HG03342 (cell line): ENCODE measurements at regions not wholly inside any gene's neighbourhood (a gene's known extent, or its start where the extent isn't known, plus 50 kb on each side); places are given as distances from the start of the nearest gene placed in this dataset.
A peak's percentile ranks its signal among the peaks of the same experiment; 100 is the strongest.
"Not testable (repeated sequence)": the region's sequence is repeated elsewhere in the genome, so short reads cannot be mapped to it uniquely, and the experiment has no call there.

Experiments
- ATAC-seq: cut with Tn5 transposase; IDR thresholded peaks from one replicate; pipeline ENCODE4 v1.9.1; 2021; ENCODE audit warnings: mild to moderate bottlenecking, moderate library complexity; ENCODE audit not compliant: unreplicated experiment

DNA sequence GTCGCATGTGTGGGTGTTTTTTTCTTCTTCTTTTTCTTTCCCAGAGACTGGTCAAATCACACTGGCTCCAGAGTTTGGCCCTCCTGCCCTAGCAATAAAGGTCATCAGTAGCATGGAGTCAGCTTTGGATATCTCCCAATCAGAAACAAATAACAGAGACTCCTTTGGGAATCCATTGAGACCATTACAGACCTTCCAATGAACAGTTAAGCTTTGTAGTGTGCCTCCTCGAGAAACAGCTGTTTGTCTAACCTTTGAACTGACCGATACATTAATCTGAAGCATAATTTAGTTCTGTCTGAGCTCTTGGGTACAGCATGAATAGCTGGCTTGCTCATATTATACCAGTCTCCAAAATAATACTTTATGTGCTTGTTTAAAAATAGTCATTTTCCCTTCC, 1103.2 kb downstream of the GATA3 start:
- no peak for ATAC-seq

DNA sequence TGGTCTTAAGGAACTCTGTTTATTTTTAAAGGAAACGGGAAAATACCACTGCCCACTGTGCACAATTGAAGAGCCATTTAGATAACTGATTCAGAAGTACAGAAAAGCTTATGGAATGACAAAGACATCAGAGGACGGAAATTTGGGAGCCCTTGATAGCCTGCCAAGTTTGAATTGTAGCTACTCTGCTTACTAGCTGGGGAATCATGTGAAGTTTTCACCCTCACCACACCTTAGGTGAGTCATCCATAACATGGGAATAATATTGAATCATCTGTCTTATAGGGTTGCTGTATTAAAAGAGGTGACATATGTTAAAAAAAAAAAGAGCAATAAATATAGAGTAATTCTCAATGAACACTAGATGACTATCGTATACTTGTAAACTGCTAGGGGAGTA, 1104.2 kb downstream of the GATA3 start:
- no peak for ATAC-seq

DNA sequence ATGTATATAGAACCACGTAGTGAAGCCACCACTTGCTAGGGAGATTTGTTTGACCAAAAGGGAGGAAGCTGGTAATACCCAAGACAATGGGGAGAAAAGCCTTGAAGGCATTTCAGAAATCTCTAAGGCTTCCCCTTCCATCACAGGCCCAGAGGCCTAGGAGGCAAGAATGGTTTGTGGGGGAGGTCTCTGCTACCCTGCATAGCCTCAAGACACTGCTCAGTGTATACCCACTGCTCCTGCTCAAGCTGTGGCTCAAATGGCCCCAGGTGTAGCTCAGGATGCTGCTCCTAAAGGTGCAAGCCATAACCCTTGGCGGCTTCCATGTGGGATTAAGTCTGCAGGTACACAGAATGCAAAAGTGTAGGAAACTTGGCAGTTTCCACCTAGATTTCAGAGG, 1105.8 kb downstream of the GATA3 start:
- ATAC-seq, result no peak

DNA sequence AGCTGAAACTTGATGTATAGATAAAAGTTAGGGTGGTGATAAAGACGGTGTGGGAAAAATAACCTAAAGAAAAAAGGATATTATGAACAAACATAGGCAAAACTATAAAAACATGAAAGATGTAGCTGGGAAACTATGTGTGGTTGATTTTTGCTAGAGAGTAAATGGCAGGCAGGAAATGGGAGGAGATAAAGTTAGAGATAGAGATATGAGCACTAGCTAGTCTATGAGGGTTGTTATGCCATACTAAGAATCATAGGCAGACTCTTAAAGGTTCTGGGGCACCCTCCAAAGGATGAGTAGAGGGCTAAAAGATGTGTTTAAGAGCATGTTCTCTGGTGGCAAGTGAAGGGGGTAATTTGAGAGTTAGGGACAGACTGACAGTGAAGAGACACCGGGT, 1109.2 kb downstream of the GATA3 start:
- ATAC-seq, result no peak

DNA sequence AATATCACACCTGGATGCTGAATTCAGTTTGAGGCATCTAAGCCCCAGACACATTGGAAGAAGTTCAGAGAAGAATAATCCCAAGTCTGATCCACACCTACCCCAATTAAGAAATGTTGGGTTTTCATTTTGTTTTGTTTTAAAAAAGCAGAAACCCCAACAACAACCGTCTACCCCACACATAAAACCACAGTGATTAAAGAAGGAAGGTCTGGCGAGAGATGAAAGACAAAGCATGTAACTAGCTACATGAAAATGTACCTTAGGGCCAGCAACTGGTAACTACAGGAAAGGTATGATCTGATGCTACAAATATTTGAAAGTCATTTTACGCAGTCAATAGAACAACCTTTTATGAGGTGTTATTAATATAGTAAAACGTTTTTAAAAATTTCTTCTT, 1112.3 kb downstream of the GATA3 start:
- no peak for ATAC-seq

DNA sequence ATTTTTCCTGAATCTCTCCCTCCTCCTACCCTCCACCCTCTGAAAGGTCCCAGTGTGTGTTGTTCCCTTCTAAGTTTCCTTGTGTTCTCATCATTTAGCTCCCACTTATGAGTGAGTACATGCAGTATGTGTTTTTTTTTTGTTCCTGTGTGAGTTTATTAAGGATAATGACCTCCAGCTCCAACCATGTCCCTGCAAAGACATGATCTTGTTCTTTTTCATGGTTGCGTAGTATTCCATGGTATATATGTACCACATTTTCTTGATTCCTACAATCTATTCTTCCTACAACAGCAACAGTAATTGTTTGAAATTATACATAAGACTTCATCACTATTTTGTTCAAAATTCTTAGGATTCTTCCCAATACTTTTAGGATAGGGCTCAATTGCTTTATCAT, 1117.8 kb downstream of the GATA3 start:
- ATAC-seq, result no peak

DNA sequence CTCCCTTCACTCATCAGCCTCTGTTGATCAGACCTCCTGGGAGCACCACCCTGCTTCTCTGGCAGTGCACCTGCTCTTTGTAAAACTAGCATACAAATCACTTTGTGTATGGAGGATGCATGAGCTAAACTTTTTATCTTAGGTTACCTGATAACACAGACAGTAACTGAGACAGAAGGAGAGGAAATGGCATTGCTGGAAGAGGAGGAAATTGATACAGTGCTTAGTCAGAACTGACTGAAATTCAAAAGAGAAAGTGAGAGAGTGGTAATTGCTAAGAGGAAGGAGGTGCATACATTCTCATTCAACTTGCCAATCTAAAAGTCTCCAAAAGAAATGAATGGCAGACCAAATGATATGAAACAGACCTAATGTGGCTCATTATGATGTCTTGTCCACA, 1120.7 kb downstream of the GATA3 start:
- no peak for ATAC-seq

DNA sequence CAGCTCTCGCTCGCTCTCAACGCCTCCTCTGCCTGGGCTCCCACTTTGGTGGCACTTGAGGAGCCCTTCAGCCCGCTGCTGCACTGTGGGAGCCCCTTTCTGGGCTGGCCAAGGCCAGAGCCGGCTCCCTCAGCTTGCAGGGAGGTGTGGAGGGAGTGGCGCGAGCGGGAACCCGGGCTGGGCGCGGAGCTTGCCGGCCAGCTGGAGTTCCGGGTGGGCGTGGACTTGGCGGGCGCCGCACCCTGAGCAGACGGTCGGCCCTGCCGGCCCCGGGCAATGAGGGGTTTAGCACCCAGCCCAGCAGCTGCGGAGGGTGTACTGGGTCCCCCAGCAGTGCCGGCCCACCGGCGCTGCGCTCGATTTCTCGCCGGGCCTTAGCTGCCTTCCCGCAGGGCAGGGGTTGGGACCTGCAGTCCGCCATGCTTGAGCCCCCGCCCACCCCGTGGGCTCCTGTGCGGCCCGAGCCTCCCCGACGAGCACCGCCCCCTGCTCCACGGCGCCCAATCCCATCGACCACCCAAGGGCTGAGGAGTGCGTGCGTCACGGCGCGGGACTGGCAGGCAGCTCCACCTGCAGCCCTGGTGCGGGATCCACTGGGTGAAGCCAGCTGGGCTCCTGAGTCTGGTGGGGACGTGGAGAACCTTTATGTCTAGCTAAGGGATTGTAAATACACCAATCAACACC, 1128.9 kb downstream of the GATA3 start:
- ATAC-seq, result not testable (repeated sequence)

DNA sequence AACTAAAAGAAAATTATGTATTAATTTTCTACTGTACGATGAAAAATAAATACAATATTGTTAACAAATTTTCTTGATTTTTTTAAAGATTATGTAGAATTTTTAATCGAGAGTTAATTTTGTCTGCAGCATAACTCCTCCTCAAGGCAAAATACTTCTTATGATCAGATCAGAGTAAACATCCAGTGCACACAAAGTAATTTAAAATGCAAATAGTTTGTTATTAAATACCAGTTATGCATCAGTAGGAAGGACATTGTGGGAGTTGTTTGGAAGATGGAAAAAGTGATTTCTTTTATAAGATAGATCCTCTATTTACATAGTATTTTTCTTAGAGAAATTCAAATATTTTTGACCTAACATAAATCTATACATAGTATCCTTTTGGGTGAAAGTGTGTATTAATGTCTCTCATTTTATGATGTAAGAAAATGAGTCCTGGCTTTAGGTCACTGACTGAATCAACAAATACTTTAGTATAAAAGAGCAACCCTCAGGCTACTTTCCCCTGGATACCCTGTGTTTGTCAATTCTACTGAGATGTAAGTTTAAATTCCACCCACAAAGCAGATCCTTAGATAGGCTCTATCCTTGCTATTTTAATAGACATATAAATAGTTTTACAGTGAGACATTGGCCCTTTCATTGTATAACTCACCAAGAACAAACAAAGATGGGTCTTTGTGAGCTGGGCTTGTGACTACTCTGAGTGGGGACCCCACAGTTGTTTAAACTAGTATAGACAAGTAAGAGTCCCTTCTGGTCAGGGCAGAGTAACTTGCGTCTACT, 1133.7 kb downstream of the GATA3 start:
- ATAC-seq, result no peak

DNA sequence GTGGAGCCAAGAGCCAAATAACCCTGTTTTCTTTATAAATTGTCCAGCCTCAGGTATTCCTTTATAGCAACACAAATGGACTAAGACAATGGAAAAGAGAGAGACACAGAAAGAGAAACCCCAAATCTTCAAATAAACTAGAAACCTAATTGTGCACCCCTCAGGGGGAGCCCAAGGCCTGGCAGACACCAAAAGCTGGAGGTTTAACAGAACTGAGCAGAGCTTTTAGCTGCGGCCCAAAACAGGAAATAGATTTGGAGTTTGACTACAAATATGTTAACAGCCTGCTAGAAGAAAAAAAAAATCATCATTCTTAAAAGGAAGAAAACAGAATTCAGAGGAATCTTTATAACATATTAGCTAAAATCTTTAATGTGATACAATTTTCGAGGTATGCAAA, 1135.0 kb downstream of the GATA3 start:
- no peak for ATAC-seq

DNA sequence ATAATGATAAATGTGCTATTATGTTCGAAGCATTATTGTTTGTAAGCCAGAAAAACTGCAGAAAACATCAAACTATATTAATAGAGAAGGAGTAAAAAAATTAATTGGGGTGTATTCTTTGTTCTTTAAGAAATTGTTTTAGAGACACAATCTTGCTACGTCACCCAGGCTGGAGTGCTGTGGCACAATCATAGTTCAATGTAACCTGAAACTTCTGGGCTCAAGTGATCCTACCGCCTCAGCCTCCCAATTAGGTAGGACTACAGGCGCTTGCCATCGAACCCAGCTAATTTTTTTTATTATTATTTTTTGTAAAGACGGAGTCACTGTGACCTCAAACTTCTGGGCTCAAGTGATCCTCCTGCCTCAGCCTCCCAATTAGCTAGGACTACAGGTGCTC, 1138.6 kb downstream of the GATA3 start:
- ATAC-seq, result no peak

DNA sequence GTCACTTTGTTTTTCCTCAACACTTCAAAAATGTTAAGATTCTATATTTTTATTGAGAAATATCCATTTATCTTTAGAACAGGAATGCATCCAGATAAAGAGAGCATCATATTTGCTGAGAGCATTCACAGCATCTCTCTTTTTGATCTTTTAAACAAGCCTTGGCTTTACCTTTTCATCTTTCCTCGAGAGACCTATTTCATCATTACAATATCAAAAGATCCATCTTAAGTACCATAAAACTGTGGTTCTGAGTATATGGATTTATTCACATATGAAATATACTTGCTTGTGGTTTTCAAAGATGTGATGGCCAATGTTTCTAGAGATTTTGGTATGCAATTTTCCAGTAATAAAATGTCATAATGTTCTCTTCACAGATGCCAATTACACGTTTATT, 1140.9 kb downstream of the GATA3 start:
- no peak for ATAC-seq

DNA sequence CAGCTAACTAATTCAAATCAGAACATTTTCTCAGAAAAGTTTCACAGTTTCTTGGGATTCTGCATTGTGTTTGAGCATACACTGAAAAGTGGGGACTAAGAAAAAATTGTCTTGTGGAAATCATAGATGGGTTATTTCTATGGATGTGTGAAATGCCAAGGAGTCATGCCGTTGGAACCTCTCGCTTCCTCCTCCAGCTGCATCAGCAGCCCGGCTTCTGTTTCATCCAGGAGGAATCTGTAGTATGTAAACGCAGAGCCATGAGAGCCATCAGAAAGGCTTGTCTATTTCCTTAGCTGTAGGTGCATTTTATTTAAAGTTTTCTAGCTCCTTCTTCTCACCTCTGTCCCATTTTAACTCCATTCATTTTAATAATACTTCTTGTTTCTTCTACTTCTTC, 1144.1 kb downstream of the GATA3 start:
- no peak for ATAC-seq

DNA sequence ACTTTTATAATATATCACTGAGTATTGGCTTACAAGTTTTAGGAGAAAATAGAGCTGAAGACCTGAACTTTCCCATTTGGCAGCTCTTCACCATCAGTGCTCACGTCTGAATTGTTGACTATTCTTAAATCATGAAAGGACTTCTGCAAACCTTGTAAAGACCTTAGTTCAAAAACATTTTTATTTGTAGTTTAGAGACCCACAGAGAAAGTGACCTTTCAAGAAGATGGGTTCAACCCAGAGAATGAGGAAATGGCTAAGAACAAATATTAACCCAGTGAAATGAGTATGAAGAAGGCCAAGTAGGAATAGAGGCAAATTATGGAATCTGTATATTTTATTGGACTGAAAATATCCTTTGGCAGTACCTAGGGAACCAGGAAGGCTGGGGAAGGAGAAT, 1151.1 kb downstream of the GATA3 start:
- ATAC-seq, result no peak

DNA sequence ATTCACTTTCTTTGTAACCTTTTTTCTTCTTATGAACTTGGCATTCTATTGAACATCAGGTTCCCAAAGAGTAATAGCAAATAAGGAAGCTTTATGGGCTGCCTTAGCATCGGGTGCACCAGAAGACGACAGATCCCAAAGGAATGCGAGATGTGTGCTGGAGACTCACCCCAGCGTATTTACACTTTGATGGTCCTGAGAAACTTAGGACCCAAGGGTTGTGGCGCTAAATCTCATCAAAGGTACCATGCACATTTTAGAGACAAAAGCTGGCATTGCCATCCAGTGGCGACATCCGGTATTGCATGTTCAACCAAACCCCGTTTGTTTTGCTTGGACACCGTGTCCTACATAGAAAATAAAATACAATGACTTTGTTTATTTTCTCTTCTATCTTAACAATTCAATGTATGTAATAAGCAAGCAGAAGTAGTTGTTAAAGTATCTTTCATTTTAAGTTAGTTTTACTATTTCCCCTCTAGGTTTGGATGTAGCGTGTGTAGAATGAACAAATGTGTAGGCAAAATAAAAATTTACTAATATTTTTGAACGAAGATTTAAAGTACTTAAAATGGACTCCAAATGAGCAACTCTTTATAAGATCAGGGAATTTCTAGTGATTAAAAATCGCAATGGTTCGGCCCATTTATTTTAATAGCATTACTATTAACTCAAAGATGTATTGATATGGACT, 1154.8 kb downstream of the GATA3 start:
- peak; percentile 82 for ATAC-seq

DNA sequence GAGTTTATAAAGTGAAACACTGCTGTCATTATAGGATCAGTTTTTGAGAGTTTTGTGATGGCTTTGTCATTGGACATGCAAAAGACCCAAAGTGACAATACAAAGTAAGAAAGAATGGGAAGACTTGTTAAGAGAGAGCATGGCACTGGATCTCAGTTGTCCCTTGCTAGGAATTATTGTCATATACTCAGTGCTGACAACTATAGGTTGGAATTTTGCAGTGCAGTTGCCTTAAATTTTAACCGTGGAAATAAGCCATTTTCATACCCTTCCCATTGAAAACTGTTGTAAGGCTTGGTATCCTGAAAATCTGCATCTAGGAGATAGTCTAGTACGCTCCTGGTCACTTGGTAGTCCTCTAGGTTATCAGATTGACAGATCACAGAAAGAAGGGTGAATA, 1156.7 kb downstream of the GATA3 start:
- ATAC-seq, result no peak

DNA sequence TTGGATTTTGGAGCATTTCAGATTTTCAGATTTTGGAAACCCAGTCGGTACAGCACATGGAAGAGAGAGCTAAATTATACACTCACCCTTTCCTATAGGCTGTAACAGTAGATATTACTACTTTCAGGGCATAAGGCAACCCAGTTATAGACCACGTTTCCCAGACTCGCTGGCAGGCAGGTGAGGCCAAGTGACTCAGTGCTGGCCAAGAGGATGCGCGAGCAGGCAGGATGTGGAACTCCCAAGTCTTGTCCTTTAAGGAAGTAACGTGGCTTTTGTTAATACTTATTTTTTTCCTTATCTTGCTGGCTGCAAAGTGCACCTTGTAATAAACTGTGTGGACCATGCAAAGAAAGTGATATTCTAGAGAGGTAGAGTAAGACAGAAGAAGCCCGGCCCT, 1160.1 kb downstream of the GATA3 start:
- no peak for ATAC-seq

DNA sequence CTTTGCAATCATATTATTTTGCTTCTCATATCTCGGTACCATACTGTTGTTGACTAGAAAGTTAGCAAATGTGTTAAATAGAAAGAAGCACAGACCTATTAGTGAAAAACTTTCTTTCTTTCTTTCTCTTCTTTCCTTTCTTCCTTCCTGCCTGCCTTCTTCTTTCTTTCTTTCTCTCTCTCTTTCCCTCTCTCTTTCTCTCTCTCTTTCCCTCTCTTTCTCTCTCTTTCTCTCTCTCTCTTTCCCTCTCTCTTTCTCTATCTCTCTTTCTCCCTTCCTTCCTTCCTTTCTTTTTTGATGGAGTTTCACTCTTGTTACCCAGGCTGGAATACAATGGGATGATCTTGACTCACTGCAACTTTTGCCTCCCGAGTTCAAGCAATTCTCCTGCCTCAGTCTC, 1160.6 kb downstream of the GATA3 start:
- ATAC-seq, result no peak

DNA sequence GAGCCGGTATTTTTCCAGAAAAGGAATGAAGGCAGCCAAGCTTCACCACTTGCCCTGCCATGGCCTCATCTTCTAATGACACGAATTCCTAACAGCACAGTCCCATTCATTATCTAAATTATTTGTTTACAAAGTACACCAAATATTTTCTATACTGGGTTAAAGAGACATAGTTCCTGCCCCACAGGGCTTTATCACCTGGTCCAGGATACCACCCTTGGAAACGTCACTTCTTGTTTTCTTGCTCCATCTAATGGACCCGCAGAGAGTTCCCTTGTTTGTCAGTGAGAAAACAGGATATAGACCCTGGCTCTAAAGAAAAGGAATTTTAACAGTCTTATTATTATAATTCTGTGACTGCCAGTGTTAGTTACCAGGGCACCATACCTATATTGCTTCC, 1165.4 kb downstream of the GATA3 start:
- ATAC-seq, result no peak

DNA sequence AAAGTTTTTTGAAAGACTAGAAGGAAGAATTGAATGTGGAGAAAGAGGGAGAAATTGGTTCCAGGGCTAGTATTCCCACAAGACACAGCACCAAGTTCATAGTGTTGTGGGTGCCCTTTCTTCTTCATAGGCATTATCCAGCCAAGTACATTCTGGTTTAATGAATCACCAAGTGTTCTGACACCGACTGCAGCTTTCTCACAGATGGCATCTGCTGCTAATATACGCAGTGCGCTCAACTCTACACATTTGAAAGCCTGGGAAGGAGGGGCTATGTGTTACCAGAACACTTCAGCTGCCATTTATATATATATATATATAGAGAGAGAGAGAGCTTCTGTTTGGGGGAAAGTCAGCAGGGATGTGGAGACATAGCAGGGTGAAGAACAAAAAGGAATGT, 1168.4 kb downstream of the GATA3 start:
- no peak for ATAC-seq

DNA sequence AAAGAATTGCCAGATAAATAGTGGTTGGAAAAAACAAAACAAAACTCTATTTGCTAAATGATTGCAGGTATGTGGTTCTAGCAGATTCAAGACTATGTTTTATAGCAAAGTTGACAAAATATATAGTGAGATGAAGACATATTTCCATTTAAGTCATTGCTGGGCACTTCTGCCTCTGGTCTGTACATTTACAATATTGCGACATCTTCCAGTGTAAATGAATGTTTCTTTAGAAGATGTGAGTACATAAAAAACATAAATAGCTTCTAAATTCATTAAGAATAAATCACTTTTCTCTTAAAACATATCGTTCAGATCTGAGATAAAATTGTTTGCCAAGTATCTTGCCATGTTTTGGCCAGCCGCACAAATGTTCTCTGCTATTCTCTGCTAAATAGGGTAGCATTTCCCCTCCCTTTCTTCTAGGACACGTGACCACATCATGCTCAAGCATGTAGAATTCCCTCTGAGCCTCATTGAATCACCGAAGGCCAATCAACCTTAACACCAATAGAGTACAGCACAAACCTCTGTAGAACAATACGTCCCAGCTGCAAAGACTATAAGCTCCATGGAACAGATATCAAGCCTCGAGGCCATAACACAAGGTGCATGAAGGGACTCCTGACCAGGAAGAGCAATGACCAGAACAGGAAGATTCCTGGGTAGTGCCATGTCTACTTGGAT, 1173.3 kb downstream of the GATA3 start:
- ATAC-seq, result no peak

DNA sequence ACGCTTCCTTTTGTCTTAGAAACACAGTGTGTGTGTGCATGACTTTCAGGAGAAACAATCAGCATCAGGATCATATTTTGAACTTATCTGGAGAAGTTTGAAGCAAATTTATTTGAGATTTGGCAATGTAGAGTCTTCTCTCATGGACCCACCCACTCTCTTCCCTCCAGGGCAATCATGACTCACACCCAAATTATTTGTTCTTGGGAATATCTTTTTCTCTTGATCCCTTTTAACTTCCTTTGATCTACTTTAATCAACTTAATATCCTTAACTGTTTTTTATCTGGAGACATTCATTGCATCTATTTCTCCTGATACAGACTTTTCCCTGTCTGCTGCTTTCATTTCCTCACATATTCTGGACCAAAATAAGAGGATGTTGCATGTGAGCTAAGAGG, 1174.3 kb downstream of the GATA3 start:
- ATAC-seq, result no peak
